ENCODE measurements at regions not wholly inside any gene's neighbourhood (a gene's known extent, or its start where the extent isn't known, plus 50 kb on each side); places are given as distances from the start of the nearest gene placed in this dataset.

GRCh38 chr16:26826500-26826899 is 240.2 kb upstream of the C16orf82 start:
- no peaks in the 10 kb centered on the region for H3K79me2 ChIP-seq (ENCODE audit: control insufficient read depth, insufficient read depth, low read length)
- H3K27ac ChIP-seq (ENCODE audit: control insufficient read depth, insufficient read depth, low read length) = no peak overlapping the region
- dilution Hi-C loops (cut with MboI; ENCODE audit: extremely low pct_ligation_motif_present, low sequenced_read_pairs) = no loop called here
- no peak overlapping the region for H3K4me2 ChIP-seq (ENCODE audit: control insufficient read depth, extremely low read depth, insufficient read depth, low read depth, low read length)
- TF ChIP-seq EZH2 (IDR thresholded peaks at IDR 0.05; ENCODE audit: low read length) = no peak
- TF ChIP-seq CTCF (optimal IDR thresholded peaks at IDR 0.05 in 1 of 3, IDR thresholded peaks at IDR 0.05 in 1 of 3, conservative IDR thresholded peaks at IDR 0.05 in 1 of 3; ENCODE audit: extremely low read depth in 1 of 3, insufficient read depth in 2 of 3, low read length in 3 of 3) = no peak
- no peak overlapping the region for H3K4me3 ChIP-seq (ENCODE audit: control insufficient read depth in 2 of 3, extremely low read depth in 1 of 3, insufficient read depth in 2 of 3, low read depth in 1 of 3, low read length in 3 of 3)
- no peaks in the 10 kb centered on the region for H3K36me3 ChIP-seq (ENCODE audit: control insufficient read depth in 2 of 2, extremely low read depth in 1 of 2, insufficient read depth in 2 of 2, low read length in 2 of 2)
- no peaks in the 10 kb centered on the region for H4K20me1 ChIP-seq (ENCODE audit: control insufficient read depth, extremely low read depth, insufficient read depth, low read length)
- H3K9me3 ChIP-seq (ENCODE audit: control insufficient read depth, low read depth, low read length) = no peaks in the 10 kb centered on the region
- DNase-seq (ENCODE audit: low read depth, low spot score) = no peak
- no peak overlapping the region for H2AFZ ChIP-seq (ENCODE audit: control insufficient read depth, low read length)
- no peaks in the 10 kb centered on the region for H3K9me1 ChIP-seq (ENCODE audit: control insufficient read depth, extremely low read depth, insufficient read depth, low read length)
- FAIRE-seq = no peak
- no peak overlapping the region for H3K9ac ChIP-seq (ENCODE audit: control insufficient read depth, extremely low read depth, insufficient read depth, low read length)
- H3K27me3 ChIP-seq (ENCODE audit: control insufficient read depth, extremely low read depth, insufficient read depth, low read length) = no peaks in the 10 kb centered on the region
- no peaks in the 10 kb centered on the region for H3K4me1 ChIP-seq (ENCODE audit: control insufficient read depth, extremely low read depth, insufficient read depth, low read length)

GRCh38 chr16:26827386-26827785 is 239.3 kb upstream of the C16orf82 start:
- no peak overlapping the region for H3K4me2 ChIP-seq (ENCODE audit: control insufficient read depth, extremely low read depth, insufficient read depth, low read depth, low read length)
- H3K9me3 ChIP-seq (ENCODE audit: control insufficient read depth, low read depth, low read length) = no peaks in the 10 kb centered on the region
- no peaks in the 10 kb centered on the region for H3K4me1 ChIP-seq (ENCODE audit: control insufficient read depth, extremely low read depth, insufficient read depth, low read length)
- H3K79me2 ChIP-seq (ENCODE audit: control insufficient read depth, insufficient read depth, low read length) = no peaks in the 10 kb centered on the region
- H3K36me3 ChIP-seq (ENCODE audit: control insufficient read depth in 2 of 2, extremely low read depth in 1 of 2, insufficient read depth in 2 of 2, low read length in 2 of 2) = no peaks in the 10 kb centered on the region
- no peaks in the 10 kb centered on the region for H4K20me1 ChIP-seq (ENCODE audit: control insufficient read depth, extremely low read depth, insufficient read depth, low read length)
- H3K27me3 ChIP-seq (ENCODE audit: control insufficient read depth, extremely low read depth, insufficient read depth, low read length) = no peaks in the 10 kb centered on the region
- no peak for DNase-seq (ENCODE audit: low read depth, low spot score)
- H3K9ac ChIP-seq (ENCODE audit: control insufficient read depth, extremely low read depth, insufficient read depth, low read length) = no peak overlapping the region
- H3K9me1 ChIP-seq (ENCODE audit: control insufficient read depth, extremely low read depth, insufficient read depth, low read length) = no peaks in the 10 kb centered on the region
- H2AFZ ChIP-seq (ENCODE audit: control insufficient read depth, low read length) = no peak overlapping the region
- H3K4me3 ChIP-seq (ENCODE audit: control insufficient read depth in 2 of 3, extremely low read depth in 1 of 3, insufficient read depth in 2 of 3, low read depth in 1 of 3, low read length in 3 of 3) = no peak overlapping the region
- dilution Hi-C loops (cut with MboI; ENCODE audit: extremely low pct_ligation_motif_present, low sequenced_read_pairs) = no loop called here
- H3K27ac ChIP-seq (ENCODE audit: control insufficient read depth, insufficient read depth, low read length) = no peak overlapping the region
- FAIRE-seq = no peak
- TF ChIP-seq EZH2 (IDR thresholded peaks at IDR 0.05; ENCODE audit: low read length) = no peak
- no peak for TF ChIP-seq CTCF (optimal IDR thresholded peaks at IDR 0.05 in 1 of 3, IDR thresholded peaks at IDR 0.05 in 1 of 3, conservative IDR thresholded peaks at IDR 0.05 in 1 of 3; ENCODE audit: extremely low read depth in 1 of 3, insufficient read depth in 2 of 3, low read length in 3 of 3)
